SW 1271 (cell line): ENCODE measurements at regions not wholly inside any gene's neighbourhood (a gene's known extent, or its start where the extent isn't known, plus 50 kb on each side); places are given as distances from the start of the nearest gene placed in this dataset.

Source experiments
- DNase-seq, 2 experiments: peaks; one replicate each; lab custom pipeline; 2025; lab: John Stamatoyannopoulos, UW

- no peak for DNase-seq
Observed at GRCh38 chr10:43901744-43902504, 253.2 kb upstream of the ZNF32 start.

GRCh38 chr10:43901302-43901701, 252.6 kb upstream of the ZNF32 start:
- DNase-seq, result no peak

- DNase-seq, result no peak
Observed at GRCh38 chr10:43900571-43900970, 251.9 kb upstream of the ZNF32 start.

- no peak for DNase-seq
Observed at GRCh38 chr10:43899224-43899959, 250.7 kb upstream of the ZNF32 start.

GRCh38 chr10:43898592-43898991, 249.9 kb upstream of the ZNF32 start:
- DNase-seq, result no peak

GRCh38 chr10:43897765-43898419, 249.2 kb upstream of the ZNF32 start:
- no peak for DNase-seq

- no peak for DNase-seq
Observed at GRCh38 chr10:43892062-43892770, 243.5 kb upstream of the ZNF32 start.

GRCh38 chr10:43891241-43891640, 242.6 kb upstream of the ZNF32 start:
- no peak for DNase-seq

GRCh38 chr10:43890124-43890523, 241.4 kb upstream of the ZNF32 start:
- DNase-seq, result no peak

- DNase-seq, result no peak
Observed at GRCh38 chr10:43888586-43888985, 239.9 kb upstream of the ZNF32 start.

GRCh38 chr10:43885842-43886241, 237.2 kb upstream of the ZNF32 start:
- DNase-seq, result no peak

GRCh38 chr10:43885252-43885651, 236.6 kb upstream of the ZNF32 start:
- no peak for DNase-seq

GRCh38 chr10:43884501-43885105, 235.9 kb upstream of the ZNF32 start:
- DNase-seq, result no peak

GRCh38 chr10:43882711-43883110, 234.0 kb upstream of the ZNF32 start:
- DNase-seq, result no peak

GRCh38 chr10:43881657-43882056, 233.0 kb upstream of the ZNF32 start:
- no peak for DNase-seq

GRCh38 chr10:43880160-43880559, 231.5 kb upstream of the ZNF32 start:
- no peak for DNase-seq

GRCh38 chr10:43879742-43880141, 231.1 kb upstream of the ZNF32 start:
- no peak for DNase-seq

GRCh38 chr10:43879162-43879561, 230.5 kb upstream of the ZNF32 start:
- no peak for DNase-seq

GRCh38 chr10:43878386-43878785, 229.7 kb upstream of the ZNF32 start:
- DNase-seq, result no peak

- DNase-seq, result no peak
Observed at GRCh38 chr10:43876976-43877375, 228.3 kb upstream of the ZNF32 start.

- DNase-seq, result no peak
Observed at GRCh38 chr10:43874984-43875383, 226.3 kb upstream of the ZNF32 start.

GRCh38 chr10:43873717-43874116, 225.0 kb upstream of the ZNF32 start:
- no peak for DNase-seq
